CD4-positive, alpha-beta T cell (primary cell): ENCODE measurements at regions not wholly inside any gene's neighbourhood (a gene's known extent, or its start where the extent isn't known, plus 50 kb on each side); places are given as distances from the start of the nearest gene placed in this dataset.
A peak's percentile ranks its signal among the peaks of the same experiment; 100 is the strongest.

ENCODE experiments used
- ATAC-seq: fragments of 200-7000 bp; cut with Tn5 transposase; one replicate; pipeline ENCODE4 v1.10.0; 2022; ENCODE audit warnings: mild to moderate bottlenecking; ENCODE audit not compliant: poor library complexity
- CTCF ChIA-PET: fragments of 350-600 bp; sonication (Branson Sonifier 250); formaldehyde crosslinking; loops from one replicate; lab custom pipeline; 2021; ENCODE audit warnings: antibody characterized with exemption, inconsistent platforms; lab: Charles Lee
- POLR2A ChIA-PET: fragments of 350-600 bp; sonication (Branson Sonifier 250); formaldehyde crosslinking; loops from one replicate; lab custom pipeline; 2021; ENCODE audit warnings: antibody characterized with exemption, inconsistent platforms; lab: Charles Lee
- DNase-seq, 14 experiments: peaks; one replicate each; pipeline ENCODE4 v3.0.0-alpha.2; 2013 to 2020; ENCODE audit warnings: mixed read lengths in 2 of 14
- H3K27ac ChIP-seq, 2 donors: one replicate each; pipeline versions ENCODE4 v1.5.1 to v1.7.0; 2013; ENCODE audit warnings: low read length in 2 of 2, low read depth in 1 of 2, mild to moderate bottlenecking in 1 of 2
- H3K27me3 ChIP-seq, 2 experiments: 1 replicate in 1 of 2; 2 replicates in 1 of 2; pipeline versions ENCODE4 v1.6.1 to v1.7.0; 2013; ENCODE audit warnings: low read length in 2 of 2, control low read depth in 1 of 2, mild to moderate bottlenecking in 1 of 2, moderate library complexity in 1 of 2; ENCODE audit not compliant: insufficient read depth in 2 of 2, control insufficient read depth in 1 of 2
- H3K36me3 ChIP-seq: one replicate; pipeline ENCODE4 v1.6.1; 2013; ENCODE audit warnings: low read length, control low read depth; ENCODE audit not compliant: insufficient read depth
- H3K4me1 ChIP-seq: one replicate; pipeline ENCODE4 v1.6.1; 2013; ENCODE audit warnings: low read length, control low read depth; ENCODE audit not compliant: insufficient read depth
- H3K4me3 ChIP-seq: one replicate; pipeline ENCODE4 v1.5.1; 2013; ENCODE audit warnings: mild to moderate bottlenecking, low read length, moderate library complexity
- H3K9me3 ChIP-seq, 2 experiments: 1 replicate in 1 of 2; 2 replicates in 1 of 2; pipeline versions ENCODE4 v1.6.1 to v1.7.0; 2013; ENCODE audit warnings: low read length in 2 of 2, mild to moderate bottlenecking in 2 of 2, control low read depth in 1 of 2, moderate library complexity in 1 of 2; ENCODE audit not compliant: control insufficient read depth in 1 of 2, insufficient read depth in 1 of 2
- H3K27ac Mint-ChIP-seq: one replicate; pipeline ENCODE4 v1.8.0; 2020; ENCODE audit warnings: mixed read lengths
- H3K27me3 Mint-ChIP-seq: one replicate; pipeline ENCODE4 v1.8.0; 2021; ENCODE audit warnings: mixed read lengths
- H3K36me3 Mint-ChIP-seq: one replicate; pipeline ENCODE4 v1.8.0; 2021; ENCODE audit warnings: low read depth, mixed read lengths
- H3K4me1 Mint-ChIP-seq: one replicate; pipeline ENCODE4 v1.8.0; 2021; ENCODE audit warnings: low read depth, mixed read lengths
- H3K4me3 Mint-ChIP-seq: one replicate; pipeline ENCODE4 v1.8.0; 2020; ENCODE audit warnings: mild to moderate bottlenecking, mixed read lengths
- H3K9me3 Mint-ChIP-seq: one replicate; pipeline ENCODE4 v1.8.0; 2020; ENCODE audit warnings: mixed read lengths
- intact Hi-C, 2 experiments: fragments of 100-400 bp; cut with DNase I in 1 of 2; cut with micrococcal nuclease in 1 of 2; formaldehyde crosslinking; loops; one replicate each; pipeline versions ENCODE4 v1.15.1 to v1.9.0; 2023 to 2025; cut with DNase I, micrococcal nuclease
- TF ChIP-seq, protein P1 (sequence below): fragments of 200-600 bp; IDR thresholded peaks from one replicate; pipeline ENCODE4 v1.8.0; 2022; ENCODE audit warnings: antibody characterized with exemption, mild to moderate bottlenecking

GRCh38 chr14:39680777-39681176 is 248.5 kb upstream of the FBXO33 start:
- CTCF ChIA-PET, result no interaction called here
- no peak overlapping the region for H3K27ac ChIP-seq
- DNase-seq (peak in 1 of 14 experiments; percentile 24), ATAC-seq (no peak)
- no peaks in the 10 kb centered on the region for H3K9me3 ChIP-seq
- H3K36me3 Mint-ChIP-seq, result no peaks in the 10 kb centered on the region
- H3K27ac Mint-ChIP-seq, result no peak overlapping the region
- intact Hi-C loops, result no loop called here
- H3K36me3 ChIP-seq, result no peaks in the 10 kb centered on the region
- H3K27me3 ChIP-seq, result no peaks in the 10 kb centered on the region
- peaks cover 4% of the 10 kb centered on the region for H3K9me3 Mint-ChIP-seq
- no peaks in the 10 kb centered on the region for H3K4me1 Mint-ChIP-seq
- TF ChIP-seq, protein P1, sequence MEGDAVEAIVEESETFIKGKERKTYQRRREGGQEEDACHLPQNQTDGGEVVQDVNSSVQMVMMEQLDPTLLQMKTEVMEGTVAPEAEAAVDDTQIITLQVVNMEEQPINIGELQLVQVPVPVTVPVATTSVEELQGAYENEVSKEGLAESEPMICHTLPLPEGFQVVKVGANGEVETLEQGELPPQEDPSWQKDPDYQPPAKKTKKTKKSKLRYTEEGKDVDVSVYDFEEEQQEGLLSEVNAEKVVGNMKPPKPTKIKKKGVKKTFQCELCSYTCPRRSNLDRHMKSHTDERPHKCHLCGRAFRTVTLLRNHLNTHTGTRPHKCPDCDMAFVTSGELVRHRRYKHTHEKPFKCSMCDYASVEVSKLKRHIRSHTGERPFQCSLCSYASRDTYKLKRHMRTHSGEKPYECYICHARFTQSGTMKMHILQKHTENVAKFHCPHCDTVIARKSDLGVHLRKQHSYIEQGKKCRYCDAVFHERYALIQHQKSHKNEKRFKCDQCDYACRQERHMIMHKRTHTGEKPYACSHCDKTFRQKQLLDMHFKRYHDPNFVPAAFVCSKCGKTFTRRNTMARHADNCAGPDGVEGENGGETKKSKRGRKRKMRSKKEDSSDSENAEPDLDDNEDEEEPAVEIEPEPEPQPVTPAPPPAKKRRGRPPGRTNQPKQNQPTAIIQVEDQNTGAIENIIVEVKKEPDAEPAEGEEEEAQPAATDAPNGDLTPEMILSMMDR, result no peak
- POLR2A ChIA-PET, result no interaction called here
- no peak overlapping the region for H3K4me3 Mint-ChIP-seq
- H3K4me3 ChIP-seq, result no peak overlapping the region
- peaks cover 5% of the 10 kb centered on the region for H3K4me1 ChIP-seq
- no peaks in the 10 kb centered on the region for H3K27me3 Mint-ChIP-seq

DNA sequence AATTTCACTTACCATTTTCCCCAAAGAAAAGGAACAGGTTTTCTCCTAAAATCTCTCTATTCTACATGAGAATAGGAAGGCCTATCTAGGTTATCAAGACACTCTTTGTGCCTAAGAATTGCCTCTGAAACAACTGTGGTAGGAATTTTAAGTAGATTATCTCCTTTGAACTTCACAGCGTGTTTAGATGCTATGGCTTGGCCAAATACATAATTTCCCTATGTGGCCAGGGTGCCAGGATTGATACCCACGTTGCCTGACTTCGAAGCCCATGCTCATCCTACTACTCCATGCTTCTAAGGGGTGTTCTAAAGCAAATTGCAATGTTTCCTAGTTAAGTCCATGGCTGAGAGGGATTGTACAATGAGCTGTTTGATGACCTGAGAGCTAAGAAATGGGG is 241.5 kb upstream of the FBXO33 start:
- Mint-ChIP-seq H3K4me1 (peaks cover 3% of the 10 kb centered on the region), H3K36me3 (no peaks in the 10 kb centered on the region), H3K27me3 (no peaks in the 10 kb centered on the region), H3K4me3 (no peak overlapping the region), H3K9me3 (peaks cover 2% of the 10 kb centered on the region), H3K27ac (no peak overlapping the region)
- ChIA-PET POLR2A (interaction anchor here (0.6 kb wide), 1 partner anchor 110 kb away, joined by 5 read pairs; no protein-coding TSS in a partner anchor), CTCF (no interaction called here)
- no peak overlapping the region for H3K4me3 ChIP-seq
- intact Hi-C loops, result no loop called here
- DNase-seq, result no peak
- H3K27me3 ChIP-seq, result no peaks in the 10 kb centered on the region
- TF ChIP-seq, protein P1, result no peak
- H3K9me3 ChIP-seq, result no peaks in the 10 kb centered on the region
- no peaks in the 10 kb centered on the region for H3K36me3 ChIP-seq
- H3K27ac ChIP-seq, result no peak overlapping the region
- ATAC-seq, result no peak
- no peaks in the 10 kb centered on the region for H3K4me1 ChIP-seq

- no peaks in the 10 kb centered on the region for H3K27me3 Mint-ChIP-seq
- no peaks in the 10 kb centered on the region for H3K36me3 Mint-ChIP-seq
- peaks cover 2% of the 10 kb centered on the region for H3K9me3 Mint-ChIP-seq
- H3K36me3 ChIP-seq, result no peaks in the 10 kb centered on the region
- no peaks in the 10 kb centered on the region for H3K4me1 ChIP-seq
- TF ChIP-seq, protein P1, result no peak
- intact Hi-C loops, result no loop called here
- ATAC-seq, result no peak
- DNase-seq, result no peak
- H3K9me3 ChIP-seq, result no peaks in the 10 kb centered on the region
- no peaks in the 10 kb centered on the region for H3K27me3 ChIP-seq
- peaks cover 7% of the 10 kb centered on the region for H3K4me1 Mint-ChIP-seq
- POLR2A ChIA-PET, result interaction anchor here (0.6 kb wide), 1 partner anchor 111 kb away, joined by 5 read pairs; no protein-coding TSS in a partner anchor
- H3K27ac Mint-ChIP-seq, result no peak overlapping the region
- no peak overlapping the region for H3K27ac ChIP-seq
- no peak overlapping the region for H3K4me3 Mint-ChIP-seq
- CTCF ChIA-PET, result no interaction called here
- H3K4me3 ChIP-seq, result no peak overlapping the region
These were observed 241.1 kb upstream of the FBXO33 start for GRCh38 chr14:39673270-39673711.
